Neutrophil (primary cell): ENCODE measurements at regions not wholly inside any gene's neighbourhood (a gene's known extent, or its start where the extent isn't known, plus 50 kb on each side); places are given as distances from the start of the nearest gene placed in this dataset.

ENCODE experiments used
- H3K27ac ChIP-seq: fragments of 200-600 bp; sonication (generic); 2 replicates; pipeline ENCODE4 v1.5.1; 2016; ENCODE audit warnings: mild to moderate bottlenecking, moderate library complexity
- H3K27me3 ChIP-seq: fragments of 200-600 bp; sonication (generic); 2 replicates; pipeline ENCODE4 v1.6.0; 2016; ENCODE audit warnings: mild to moderate bottlenecking
- H3K36me3 ChIP-seq: fragments of 200-600 bp; sonication (generic); 2 replicates; pipeline ENCODE4 v1.5.1; 2017
- H3K4me1 ChIP-seq, 2 experiments: fragments of 200-600 bp in 1 of 2; sonication (generic) in 1 of 2; 1 replicate in 1 of 2; 2 replicates in 1 of 2; pipeline versions ENCODE4 v1.5.1 to v1.6.1; 2013 to 2016; ENCODE audit warnings: low read depth in 1 of 2, low read length in 1 of 2, mild to moderate bottlenecking in 1 of 2, moderate library complexity in 1 of 2; ENCODE audit not compliant: control insufficient read depth in 1 of 2, insufficient read depth in 1 of 2
- H3K4me3 ChIP-seq, 2 experiments: fragments of 200-600 bp in 1 of 2; sonication (generic) in 1 of 2; 1 replicate in 1 of 2; 2 replicates in 1 of 2; pipeline ENCODE4 v1.5.1; 2013 to 2016; ENCODE audit warnings: low read depth in 1 of 2, low read length in 1 of 2, mild to moderate bottlenecking in 1 of 2, moderate library complexity in 1 of 2
- H3K9me3 ChIP-seq: fragments of 200-600 bp; sonication (generic); 2 replicates; pipeline ENCODE4 v1.5.1; 2016
- CTCF ChIP-seq: fragments of 200-600 bp; sonication (generic); IDR thresholded peaks from 2 replicates; pipeline ENCODE4 v1.5.1; 2016; ENCODE audit warnings: antibody characterized with exemption

GRCh38 chr17:79242393-79242792, 167.8 kb downstream of the ENGASE start:
- no peak overlapping the region for H3K27ac ChIP-seq
- H3K9me3 ChIP-seq, result no peaks in the 10 kb centered on the region
- H3K4me1 ChIP-seq, result no peaks in the 10 kb centered on the region
- no peak overlapping the region for H3K4me3 ChIP-seq
- TF ChIP-seq CTCF, result no peak
- H3K36me3 ChIP-seq, result no peaks in the 10 kb centered on the region
- peaks cover 12% of the 10 kb centered on the region for H3K27me3 ChIP-seq

GRCh38 chr17:79241616-79242015, 167.0 kb downstream of the ENGASE start:
- Histone ChIP-seq H3K27ac (no peak overlapping the region), H3K4me1 (no peaks in the 10 kb centered on the region), H3K36me3 (no peaks in the 10 kb centered on the region), H3K27me3 (peaks cover 12% of the 10 kb centered on the region), H3K9me3 (no peaks in the 10 kb centered on the region), H3K4me3 (no peak overlapping the region)
- TF ChIP-seq CTCF, result no peak

GRCh38 chr17:79239205-79239604, 164.6 kb downstream of the ENGASE start:
- Histone ChIP-seq H3K27ac (no peak overlapping the region), H3K4me3 (no peak overlapping the region), H3K36me3 (no peaks in the 10 kb centered on the region), H3K9me3 (no peaks in the 10 kb centered on the region), H3K27me3 (peaks cover 12% of the 10 kb centered on the region), H3K4me1 (no peaks in the 10 kb centered on the region)
- no peak for TF ChIP-seq CTCF

- Histone ChIP-seq H3K36me3 (no peaks in the 10 kb centered on the region), H3K27ac (no peak overlapping the region), H3K4me1 (no peaks in the 10 kb centered on the region), H3K4me3 (no peak overlapping the region), H3K9me3 (no peaks in the 10 kb centered on the region), H3K27me3 (peaks cover 7% of the 10 kb centered on the region)
- TF ChIP-seq CTCF, result no peak
Measured at GRCh38 chr17:79237448-79238053, 162.9 kb downstream of the ENGASE start.

- Histone ChIP-seq H3K4me1 (no peaks in the 10 kb centered on the region), H3K9me3 (no peaks in the 10 kb centered on the region), H3K4me3 (no peak overlapping the region), H3K36me3 (no peaks in the 10 kb centered on the region), H3K27ac (no peak overlapping the region), H3K27me3 (no peaks in the 10 kb centered on the region)
- no peak for TF ChIP-seq CTCF
Measured at GRCh38 chr17:79235808-79236207, 161.2 kb downstream of the ENGASE start.
